ENCODE measurements at regions not wholly inside any gene's neighbourhood (a gene's known extent, or its start where the extent isn't known, plus 50 kb on each side); places are given as distances from the start of the nearest gene placed in this dataset.

- no peak for TF ChIP-seq CTCF (IDR thresholded peaks at IDR 0.05)
- TF ChIP-seq POLR2A (IDR thresholded peaks at IDR 0.05) = no peak
Observed at GRCh38 chr14:100387450-100387849, 64.3 kb downstream of the SLC25A47 start.

Measured in tibial nerve (tissue), 3 donors.